Neural cell (in vitro differentiated cells): ENCODE measurements at regions not wholly inside any gene's neighbourhood (a gene's known extent, or its start where the extent isn't known, plus 50 kb on each side); places are given as distances from the start of the nearest gene placed in this dataset.

Source experiments
- EZH2 ChIP-seq: fragments of 200-600, 300-800 bp; shearing (Covaris generic), sonication (generic); IDR thresholded peaks from 2 replicates; pipeline ENCODE4 v1.6.1; 2014; ENCODE audit warnings: antibody characterized with exemption, low read length, borderline replicate concordance, mild to moderate bottlenecking; ENCODE audit not compliant: insufficient read depth, poor library complexity, severe bottlenecking
- MXI1 ChIP-seq: fragments of 450-650 bp; conservative IDR thresholded peaks from 2 replicates; pipeline ENCODE4 v1.6.1; 2014; ENCODE audit warnings: antibody characterized with exemption, mild to moderate bottlenecking; ENCODE audit not compliant: poor library complexity, severe bottlenecking
- POLR2AphosphoS5 ChIP-seq: IDR thresholded peaks from 2 replicates; pipeline ENCODE4 v1.6.1; 2012
- SMC3 ChIP-seq: fragments of 450-650 bp; conservative IDR thresholded peaks from 2 replicates; pipeline ENCODE4 v1.6.1; 2014; ENCODE audit warnings: antibody characterized with exemption, mild to moderate bottlenecking, moderate library complexity; ENCODE audit not compliant: poor library complexity
- TF ChIP-seq, protein P1 (sequence below): fragments of 450-650 bp; IDR thresholded peaks from 2 replicates; pipeline ENCODE4 v1.5.1; 2014; ENCODE audit warnings: antibody characterized with exemption, mild to moderate bottlenecking, moderate library complexity; ENCODE audit not compliant: poor library complexity, severe bottlenecking
- TF ChIP-seq, protein P2 (sequence below): IDR thresholded peaks from 2 replicates; pipeline ENCODE4 v1.6.1; 2012; ENCODE audit warnings: borderline replicate concordance

DNA sequence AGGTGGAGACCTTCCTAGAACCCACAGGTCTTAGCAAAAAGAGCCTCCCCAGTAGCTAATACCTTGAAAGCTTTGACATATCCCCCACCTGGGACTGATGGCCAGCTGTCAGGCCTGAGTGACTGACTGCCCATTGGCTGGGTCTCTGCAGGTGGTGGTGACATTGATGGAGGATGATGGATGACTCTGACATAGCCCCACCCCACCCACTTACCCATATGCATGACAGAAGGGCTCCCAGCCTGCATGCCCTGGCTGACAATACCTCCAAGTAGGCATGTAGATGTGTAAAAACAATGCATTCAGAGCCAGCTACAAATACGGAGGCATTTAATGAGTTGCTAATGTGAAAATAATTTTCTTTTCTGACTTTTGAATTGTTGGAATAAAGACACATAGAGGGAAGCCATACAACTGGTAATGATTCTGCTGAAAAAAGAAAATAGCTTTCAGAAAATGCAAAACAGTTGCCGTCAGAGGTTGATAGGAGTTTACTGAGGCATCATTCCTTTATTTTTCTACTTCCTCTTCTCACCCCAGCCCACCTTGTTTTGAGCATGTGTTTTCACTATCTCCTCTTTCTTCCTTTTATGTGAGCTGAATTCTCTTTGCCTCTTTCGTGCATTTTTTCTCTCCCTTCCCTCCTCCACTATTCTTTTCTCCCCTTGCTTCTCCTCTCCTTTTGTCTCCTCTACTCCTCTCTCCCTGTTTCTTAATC is 70.6 kb downstream of the OLIG3 start:
- TF ChIP-seq, protein P1, sequence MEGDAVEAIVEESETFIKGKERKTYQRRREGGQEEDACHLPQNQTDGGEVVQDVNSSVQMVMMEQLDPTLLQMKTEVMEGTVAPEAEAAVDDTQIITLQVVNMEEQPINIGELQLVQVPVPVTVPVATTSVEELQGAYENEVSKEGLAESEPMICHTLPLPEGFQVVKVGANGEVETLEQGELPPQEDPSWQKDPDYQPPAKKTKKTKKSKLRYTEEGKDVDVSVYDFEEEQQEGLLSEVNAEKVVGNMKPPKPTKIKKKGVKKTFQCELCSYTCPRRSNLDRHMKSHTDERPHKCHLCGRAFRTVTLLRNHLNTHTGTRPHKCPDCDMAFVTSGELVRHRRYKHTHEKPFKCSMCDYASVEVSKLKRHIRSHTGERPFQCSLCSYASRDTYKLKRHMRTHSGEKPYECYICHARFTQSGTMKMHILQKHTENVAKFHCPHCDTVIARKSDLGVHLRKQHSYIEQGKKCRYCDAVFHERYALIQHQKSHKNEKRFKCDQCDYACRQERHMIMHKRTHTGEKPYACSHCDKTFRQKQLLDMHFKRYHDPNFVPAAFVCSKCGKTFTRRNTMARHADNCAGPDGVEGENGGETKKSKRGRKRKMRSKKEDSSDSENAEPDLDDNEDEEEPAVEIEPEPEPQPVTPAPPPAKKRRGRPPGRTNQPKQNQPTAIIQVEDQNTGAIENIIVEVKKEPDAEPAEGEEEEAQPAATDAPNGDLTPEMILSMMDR: no peak
- TF ChIP-seq MXI1: no peak
- TF ChIP-seq, protein P2, sequence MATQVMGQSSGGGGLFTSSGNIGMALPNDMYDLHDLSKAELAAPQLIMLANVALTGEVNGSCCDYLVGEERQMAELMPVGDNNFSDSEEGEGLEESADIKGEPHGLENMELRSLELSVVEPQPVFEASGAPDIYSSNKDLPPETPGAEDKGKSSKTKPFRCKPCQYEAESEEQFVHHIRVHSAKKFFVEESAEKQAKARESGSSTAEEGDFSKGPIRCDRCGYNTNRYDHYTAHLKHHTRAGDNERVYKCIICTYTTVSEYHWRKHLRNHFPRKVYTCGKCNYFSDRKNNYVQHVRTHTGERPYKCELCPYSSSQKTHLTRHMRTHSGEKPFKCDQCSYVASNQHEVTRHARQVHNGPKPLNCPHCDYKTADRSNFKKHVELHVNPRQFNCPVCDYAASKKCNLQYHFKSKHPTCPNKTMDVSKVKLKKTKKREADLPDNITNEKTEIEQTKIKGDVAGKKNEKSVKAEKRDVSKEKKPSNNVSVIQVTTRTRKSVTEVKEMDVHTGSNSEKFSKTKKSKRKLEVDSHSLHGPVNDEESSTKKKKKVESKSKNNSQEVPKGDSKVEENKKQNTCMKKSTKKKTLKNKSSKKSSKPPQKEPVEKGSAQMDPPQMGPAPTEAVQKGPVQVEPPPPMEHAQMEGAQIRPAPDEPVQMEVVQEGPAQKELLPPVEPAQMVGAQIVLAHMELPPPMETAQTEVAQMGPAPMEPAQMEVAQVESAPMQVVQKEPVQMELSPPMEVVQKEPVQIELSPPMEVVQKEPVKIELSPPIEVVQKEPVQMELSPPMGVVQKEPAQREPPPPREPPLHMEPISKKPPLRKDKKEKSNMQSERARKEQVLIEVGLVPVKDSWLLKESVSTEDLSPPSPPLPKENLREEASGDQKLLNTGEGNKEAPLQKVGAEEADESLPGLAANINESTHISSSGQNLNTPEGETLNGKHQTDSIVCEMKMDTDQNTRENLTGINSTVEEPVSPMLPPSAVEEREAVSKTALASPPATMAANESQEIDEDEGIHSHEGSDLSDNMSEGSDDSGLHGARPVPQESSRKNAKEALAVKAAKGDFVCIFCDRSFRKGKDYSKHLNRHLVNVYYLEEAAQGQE: no peak
- TF ChIP-seq SMC3: no peak
- no peak for TF ChIP-seq EZH2
- TF ChIP-seq POLR2AphosphoS5: no peak
